Neuronal stem cell (in vitro differentiated cells): ENCODE measurements at regions not wholly inside any gene's neighbourhood (a gene's known extent, or its start where the extent isn't known, plus 50 kb on each side); places are given as distances from the start of the nearest gene placed in this dataset.
A peak's percentile ranks its signal among the peaks of the same experiment; 100 is the strongest.

Source experiments
- DNase-seq: peaks from one replicate; pipeline ENCODE4 v3.0.0-alpha.2; 2013; ENCODE audit warnings: low spot score
- H2AFZ ChIP-seq: one replicate; pipeline ENCODE4 v1.6.1; 2013; ENCODE audit warnings: mild to moderate bottlenecking, low read length, inconsistent platforms
- H2AK5ac ChIP-seq: 2 replicates; pipeline ENCODE4 v1.6.1; 2013; ENCODE audit warnings: low read depth, mild to moderate bottlenecking, inconsistent platforms, low read length, moderate library complexity, mixed read lengths
- H2BK120ac ChIP-seq: 2 replicates; pipeline ENCODE4 v1.6.1; 2013; ENCODE audit warnings: low read depth, mild to moderate bottlenecking, inconsistent platforms, low read length, moderate library complexity, mixed read lengths
- H2BK12ac ChIP-seq: one replicate; pipeline ENCODE4 v1.6.1; 2013; ENCODE audit warnings: low read length, inconsistent platforms
- H2BK15ac ChIP-seq: 2 replicates; pipeline ENCODE4 v1.6.1; 2013; ENCODE audit warnings: mild to moderate bottlenecking, low read length, inconsistent platforms, mixed read lengths
- H2BK5ac ChIP-seq: one replicate; pipeline ENCODE4 v1.6.1; 2013; ENCODE audit warnings: inconsistent platforms, mild to moderate bottlenecking, low read length, moderate library complexity
- H3K14ac ChIP-seq: one replicate; pipeline ENCODE4 v1.6.1; 2013; ENCODE audit warnings: low read length, inconsistent platforms
- H3K18ac ChIP-seq: 2 replicates; pipeline ENCODE4 v1.6.1; 2013; ENCODE audit warnings: low read length, inconsistent platforms
- H3K23ac ChIP-seq: 2 replicates; pipeline ENCODE4 v1.6.1; 2013; ENCODE audit warnings: low read depth, mild to moderate bottlenecking, mixed read lengths, low read length, inconsistent platforms; ENCODE audit not compliant: poor library complexity
- H3K27ac ChIP-seq: replicated peaks from 3 replicates; pipeline ENCODE4 v1.5.1; 2013; ENCODE audit warnings: low read length, inconsistent platforms
- H3K27me3 ChIP-seq, 3 experiments: 2 replicates each; pipeline ENCODE4 v1.6.1; 2013; ENCODE audit warnings: low read length in 3 of 3, mild to moderate bottlenecking in 2 of 3, inconsistent platforms in 1 of 3, low read depth in 1 of 3, mixed read lengths in 1 of 3, moderate library complexity in 1 of 3; ENCODE audit not compliant: control insufficient read depth in 3 of 3, insufficient read depth in 3 of 3
- H3K36me3 ChIP-seq, 2 donors: replicated peaks in 1 of 2; 2 replicates each; pipeline ENCODE4 v1.6.1; 2013; ENCODE audit warnings: low read length in 2 of 2; ENCODE audit not compliant: control insufficient read depth in 2 of 2, insufficient read depth in 2 of 2
- H3K4ac ChIP-seq: 2 replicates; pipeline ENCODE4 v1.6.1; 2013; ENCODE audit warnings: inconsistent platforms, mild to moderate bottlenecking, low read length, moderate library complexity
- H3K4me1 ChIP-seq, 2 donors: 1 replicate in 1 of 2; 2 replicates in 1 of 2; pipeline ENCODE4 v1.6.1; 2013; ENCODE audit warnings: low read length in 2 of 2, low read depth in 1 of 2; ENCODE audit not compliant: control insufficient read depth in 2 of 2, insufficient read depth in 1 of 2
- H3K4me2 ChIP-seq: one replicate; pipeline ENCODE4 v1.6.1; 2013; ENCODE audit warnings: mild to moderate bottlenecking, low read length, inconsistent platforms; ENCODE audit not compliant: insufficient read depth, poor library complexity, severe bottlenecking
- H3K4me3 ChIP-seq, 2 donors: 2 replicates each; pipeline ENCODE4 v1.5.1; 2013; ENCODE audit warnings: low read length in 2 of 2, mild to moderate bottlenecking in 2 of 2, inconsistent platforms in 1 of 2, moderate library complexity in 1 of 2
- H3K79me1 ChIP-seq: one replicate; pipeline ENCODE4 v1.6.1; 2013; ENCODE audit warnings: low read depth, mild to moderate bottlenecking, inconsistent platforms, low read length, moderate library complexity
- H3K9ac ChIP-seq: one replicate; pipeline ENCODE4 v1.6.1; 2013; ENCODE audit warnings: mild to moderate bottlenecking, low read depth, low read length, inconsistent platforms; ENCODE audit not compliant: poor library complexity
- H3K9me3 ChIP-seq, 2 donors: replicated peaks in 1 of 2; 2 replicates each; pipeline versions ENCODE3 to v1.6.1; 2013; ENCODE audit warnings: low read length in 2 of 2, mild to moderate bottlenecking in 2 of 2, inconsistent platforms in 1 of 2, low read depth in 1 of 2, mixed read lengths in 1 of 2, moderate library complexity in 1 of 2; ENCODE audit not compliant: control insufficient read depth in 2 of 2, insufficient read depth in 1 of 2
- H4K8ac ChIP-seq: one replicate; pipeline ENCODE4 v1.6.1; 2013; ENCODE audit warnings: low read depth, mild to moderate bottlenecking, inconsistent platforms, low read length, moderate library complexity
- H4K91ac ChIP-seq: one replicate; pipeline ENCODE4 v1.6.1; 2013; ENCODE audit warnings: low read length, low read depth, mild to moderate bottlenecking, inconsistent platforms; ENCODE audit not compliant: poor library complexity
- WGBS, 2 donors: extraction: QIAGEN DNeasy Blood & Tissue Kit; methylation state at CpG; one replicate each; pipeline ENCODE4 v1.1.7; 2013; ENCODE audit warnings: missing lambda C conversion rate in 2 of 2, mixed read lengths in 1 of 2; ENCODE audit not compliant: insufficient read length in 2 of 2, insufficient replicate concordance in 1 of 2; ENCODE audit errors: extremely low coverage in 2 of 2; 5-methylcytosine and 5-hydroxymethylcytosine counted together

GRCh38 chr10:31751051-31751737, 177.4 kb downstream of the ARHGAP12 start:
- no peak for DNase-seq
- Histone ChIP-seq H3K9ac (no peak overlapping the region), H3K18ac (no peak overlapping the region), H3K4ac (peak overlapping the region; percentile 12), H4K8ac (no peak overlapping the region), H3K27ac (no peak overlapping the region), H2BK120ac (peak overlapping the region; percentile 43), H3K4me2 (no peak overlapping the region), H3K14ac (no peak overlapping the region), H2BK15ac (peak overlapping the region; percentile 30), H2BK12ac (no peak overlapping the region), H3K9me3 (no peaks in the 10 kb centered on the region), H2AFZ (peak overlapping the region; percentile 20), H2AK5ac (peak overlapping the region; percentile 20), H3K79me1 (no peaks in the 10 kb centered on the region), H2BK5ac (no peak overlapping the region), H4K91ac (no peak overlapping the region), H3K36me3 (no peaks in the 10 kb centered on the region), H3K27me3 (no peaks in the 10 kb centered on the region), H3K4me3 (no peak overlapping the region), H3K4me1 (peaks cover 15 to 25% of the 10 kb centered on the region in 2 donors), H3K23ac (no peak overlapping the region)
- no CpG with 5 or more reads among the region's 7 CpGs for WGBS, 2 donors

GRCh38 chr10:31749981-31750840, 178.4 kb downstream of the ARHGAP12 start:
- no peak overlapping the region for H3K14ac ChIP-seq
- no peak overlapping the region for H3K4me2 ChIP-seq
- no peaks in the 10 kb centered on the region for H3K36me3 ChIP-seq
- H2BK15ac ChIP-seq = peak overlapping the region; percentile 34
- peak overlapping the region; percentile 67 for H2BK5ac ChIP-seq
- H3K4me1 ChIP-seq = peaks cover 15 to 21% of the 10 kb centered on the region in 2 donors
- peak overlapping the region; percentile 73 for H2AFZ ChIP-seq
- peak overlapping the region; percentile 70 for H3K23ac ChIP-seq
- H3K27ac ChIP-seq = no peak overlapping the region
- peak overlapping the region; percentile 86 for H3K18ac ChIP-seq
- no peaks in the 10 kb centered on the region for H3K27me3 ChIP-seq
- no peaks in the 10 kb centered on the region for H3K9me3 ChIP-seq
- H3K4ac ChIP-seq = no peak overlapping the region
- no peaks in the 10 kb centered on the region for H3K79me1 ChIP-seq
- H2BK12ac ChIP-seq = no peak overlapping the region
- peak overlapping the region; percentile 73 for H4K91ac ChIP-seq
- no peak overlapping the region for H4K8ac ChIP-seq
- H2AK5ac ChIP-seq = peak overlapping the region; percentile 77
- WGBS, 2 donors = no CpG with 5 or more reads among the region's 28 CpGs
- DNase-seq = no peak
- H3K4me3 ChIP-seq = no peak overlapping the region
- no peak overlapping the region for H3K9ac ChIP-seq
- H2BK120ac ChIP-seq = no peak overlapping the region

GRCh38 chr10:31749301-31749700, 179.3 kb downstream of the ARHGAP12 start:
- Histone ChIP-seq H3K4me2 (no peak overlapping the region), H4K91ac (no peak overlapping the region), H3K79me1 (no peaks in the 10 kb centered on the region), H4K8ac (no peak overlapping the region), H2AFZ (peak overlapping the region; percentile 73), H3K18ac (peak overlapping the region; percentile 77), H3K9me3 (no peaks in the 10 kb centered on the region), H2BK5ac (no peak overlapping the region), H3K23ac (no peak overlapping the region), H3K4ac (no peak overlapping the region), H3K4me1 (peaks cover 13 to 14% of the 10 kb centered on the region in 2 donors), H2BK15ac (no peak overlapping the region), H2BK12ac (peak overlapping the region; percentile 86), H3K27ac (no peak overlapping the region), H2AK5ac (no peak overlapping the region), H2BK120ac (no peak overlapping the region), H3K27me3 (no peaks in the 10 kb centered on the region), H3K9ac (no peak overlapping the region), H3K4me3 (no peak overlapping the region), H3K36me3 (no peaks in the 10 kb centered on the region), H3K14ac (no peak overlapping the region)
- WGBS, 2 donors = no CpG with 5 or more reads among the region's 13 CpGs
- DNase-seq = no peak
